CD14-positive monocyte (primary cell): ENCODE measurements at regions not wholly inside any gene's neighbourhood (a gene's known extent, or its start where the extent isn't known, plus 50 kb on each side); places are given as distances from the start of the nearest gene placed in this dataset.

Experiments used
- DNase-seq, 3 donors: peaks; one replicate each; pipeline ENCODE4 v3.0.0-alpha.2; 2011 to 2022
- H2AFZ ChIP-seq: 2 replicates; pipeline ENCODE4 v1.6.0; 2012; ENCODE audit warnings: mild to moderate bottlenecking, low read depth, low read length, inconsistent platforms; ENCODE audit not compliant: insufficient read depth, poor library complexity, severe bottlenecking
- H3K27ac ChIP-seq, 2 donors: 1 replicate in 1 of 2; 2 replicates in 1 of 2; pipeline ENCODE4 v1.5.1; 2012 to 2013; ENCODE audit warnings: low read length in 2 of 2, control low read depth in 1 of 2, inconsistent platforms in 1 of 2, low read depth in 1 of 2, mild to moderate bottlenecking in 1 of 2
- H3K27me3 ChIP-seq, 2 donors: one replicate each; pipeline versions ENCODE4 v1.6.0 to v1.6.1; 2011 to 2013; ENCODE audit warnings: low read length in 2 of 2; ENCODE audit not compliant: control insufficient read depth in 2 of 2, insufficient read depth in 2 of 2
- H3K36me3 ChIP-seq, 2 donors: replicated peaks in 1 of 2; 1 replicate in 1 of 2; 2 replicates in 1 of 2; pipeline versions ENCODE4 v1.5.1 to v1.6.1; 2012 to 2013; ENCODE audit warnings: low read length in 2 of 2, control low read depth in 1 of 2, inconsistent platforms in 1 of 2, mild to moderate bottlenecking in 1 of 2; ENCODE audit not compliant: insufficient read depth in 2 of 2, control insufficient read depth in 1 of 2
- H3K4me1 ChIP-seq, 2 donors: 1 replicate in 1 of 2; 2 replicates in 1 of 2; pipeline versions ENCODE4 v1.5.1 to v1.6.1; 2012 to 2013; ENCODE audit warnings: low read length in 2 of 2, control low read depth in 1 of 2, inconsistent platforms in 1 of 2, mild to moderate bottlenecking in 1 of 2, moderate library complexity in 1 of 2; ENCODE audit not compliant: insufficient read depth in 2 of 2, control insufficient read depth in 1 of 2
- H3K4me2 ChIP-seq: replicated peaks from 2 replicates; pipeline ENCODE3; 2012; ENCODE audit warnings: low read length, moderate library complexity, mild to moderate bottlenecking; ENCODE audit not compliant: poor library complexity, severe bottlenecking; ENCODE audit errors: extremely low read depth
- H3K4me3 ChIP-seq, 3 experiments: fragments of 200-600 bp in 1 of 3; sonication (generic) in 1 of 3; replicated peaks in 1 of 3; 1 replicate in 2 of 3; 2 replicates in 1 of 3; pipeline ENCODE4 v1.5.1; 2011 to 2013; ENCODE audit warnings: low read length in 3 of 3, mild to moderate bottlenecking in 3 of 3, control low read depth in 2 of 3, low read depth in 2 of 3, inconsistent platforms in 1 of 3, moderate library complexity in 1 of 3
- H3K79me2 ChIP-seq: 2 replicates; pipeline ENCODE4 v1.6.0; 2012; ENCODE audit warnings: mild to moderate bottlenecking, control low read depth, inconsistent platforms, low read length, moderate library complexity; ENCODE audit not compliant: insufficient read depth
- H3K9ac ChIP-seq: 2 replicates; pipeline ENCODE4 v1.6.0; 2017; ENCODE audit warnings: low read length, mild to moderate bottlenecking; ENCODE audit not compliant: insufficient read depth, poor library complexity, severe bottlenecking
- H3K9me3 ChIP-seq, 2 donors: replicated peaks in 1 of 2; 1 replicate in 1 of 2; 2 replicates in 1 of 2; pipeline versions ENCODE4 v1.5.1 to v1.6.1; 2012 to 2013; ENCODE audit warnings: low read length in 2 of 2, control low read depth in 1 of 2; ENCODE audit not compliant: control insufficient read depth in 1 of 2, insufficient read depth in 1 of 2
- H4K20me1 ChIP-seq: 2 replicates; pipeline ENCODE4 v1.6.0; 2012; ENCODE audit warnings: mild to moderate bottlenecking, low read length, control low read depth, moderate library complexity; ENCODE audit not compliant: insufficient read depth
- H3K27ac Mint-ChIP-seq, 7 donors: one replicate each; pipeline ENCODE4 v1.8.0; 2020; ENCODE audit warnings: mild to moderate bottlenecking in 7 of 7, mixed read lengths in 7 of 7, moderate library complexity in 6 of 7, inconsistent platforms in 2 of 7
- H3K27me3 Mint-ChIP-seq, 3 donors: one replicate each; pipeline ENCODE4 v1.8.0; 2021 to 2022; ENCODE audit warnings: low read depth in 3 of 3, mild to moderate bottlenecking in 3 of 3, mixed read lengths in 3 of 3, moderate library complexity in 3 of 3, inconsistent platforms in 1 of 3
- H3K36me3 Mint-ChIP-seq, 2 donors: one replicate each; pipeline ENCODE4 v1.8.0; 2020; ENCODE audit warnings: mixed read lengths in 2 of 2, inconsistent platforms in 1 of 2, mild to moderate bottlenecking in 1 of 2
- H3K4me1 Mint-ChIP-seq: one replicate; pipeline ENCODE4 v1.8.0; 2020; ENCODE audit warnings: mild to moderate bottlenecking, mixed read lengths
- H3K4me3 Mint-ChIP-seq, 2 donors: one replicate each; pipeline ENCODE4 v1.8.0; 2020; ENCODE audit warnings: mild to moderate bottlenecking in 2 of 2, mixed read lengths in 2 of 2, moderate library complexity in 1 of 2
- H3K9me3 Mint-ChIP-seq, 7 donors: one replicate each; pipeline ENCODE4 v1.8.0; 2020 to 2022; ENCODE audit warnings: mixed read lengths in 7 of 7, mild to moderate bottlenecking in 6 of 7, moderate library complexity in 6 of 7, inconsistent platforms in 2 of 7
- CTCF ChIP-seq: fragments of 200-600 bp; IDR thresholded peaks from one replicate; pipeline ENCODE4 v1.8.0; 2022; ENCODE audit warnings: antibody characterized with exemption, mild to moderate bottlenecking
- WGBS: methylation state at CpG from one replicate; pipeline ENCODE4 v1.1.5; 2013; ENCODE audit warnings: missing lambda C conversion rate; ENCODE audit not compliant: insufficient coverage; 5-methylcytosine and 5-hydroxymethylcytosine counted together
- intact Hi-C, 2 donors: fragments of 100-400 bp; cut with micrococcal nuclease; formaldehyde crosslinking; loops; one replicate each; pipeline versions ENCODE4 v1.15.0 to v1.15.1; 2023

GRCh38 chr17:20775331-20775730, 195.8 kb downstream of the CDRT15L2 start:
- H3K79me2 ChIP-seq: no peaks in the 10 kb centered on the region
- H3K27me3 ChIP-seq: no peaks in the 10 kb centered on the region
- no peaks in the 10 kb centered on the region for H4K20me1 ChIP-seq
- H3K9me3 ChIP-seq: no peaks in the 10 kb centered on the region
- WGBS: 100% methylated on average over 2 of the region's 19 CpGs
- no peak overlapping the region for H3K4me2 ChIP-seq
- intact Hi-C loops: no loop called here
- no peak for DNase-seq
- H3K9ac ChIP-seq: no peak overlapping the region
- Mint-ChIP-seq H3K4me3 (no peak overlapping the region), H3K27ac (no peak overlapping the region), H3K4me1 (peaks cover 24% of the 10 kb centered on the region), H3K36me3 (peaks cover 0 to 4% of the 10 kb centered on the region in 2 donors), H3K27me3 (peaks cover 0 to 3% (median 2%) of the 10 kb centered on the region in 3 donors), H3K9me3 (peaks cover 0 to 11% (median 2%) of the 10 kb centered on the region in 7 donors)
- no peaks in the 10 kb centered on the region for H3K36me3 ChIP-seq
- no peak overlapping the region for H3K4me3 ChIP-seq
- peaks cover 19 to 21% of the 10 kb centered on the region in 2 donors for H3K4me1 ChIP-seq
- no peak overlapping the region for H2AFZ ChIP-seq
- TF ChIP-seq CTCF: no peak
- H3K27ac ChIP-seq: no peak overlapping the region

GRCh38 chr17:20779521-20779920, 200.0 kb downstream of the CDRT15L2 start:
- TF ChIP-seq CTCF: no peak
- Mint-ChIP-seq H3K27me3 (peaks cover 13 to 20% (median 14%) of the 10 kb centered on the region in 3 donors), H3K36me3 (peaks cover 0 to 4% of the 10 kb centered on the region in 2 donors), H3K27ac (no peak overlapping the region), H3K4me1 (peaks cover 27% of the 10 kb centered on the region), H3K9me3 (peaks cover 0 to 17% (median 11%) of the 10 kb centered on the region in 7 donors), H3K4me3 (no peak overlapping the region)
- Histone ChIP-seq H3K4me3 (no peak overlapping the region), H3K9me3 (peaks cover 0 to 6% of the 10 kb centered on the region in 2 donors), H3K4me2 (no peak overlapping the region), H3K9ac (no peak overlapping the region), H3K79me2 (no peaks in the 10 kb centered on the region), H2AFZ (no peak overlapping the region), H3K27ac (no peak overlapping the region), H3K27me3 (peaks cover 2 to 14% of the 10 kb centered on the region in 2 donors), H3K36me3 (no peaks in the 10 kb centered on the region), H4K20me1 (no peaks in the 10 kb centered on the region), H3K4me1 (peaks cover 22 to 23% of the 10 kb centered on the region in 2 donors)
- intact Hi-C loops: no loop called here
- 95% methylated on average over 4 of the region's 10 CpGs for WGBS
- no peak for DNase-seq
